Frontal cortex (tissue), 4 donors: ENCODE measurements at regions not wholly inside any gene's neighbourhood (a gene's known extent, or its start where the extent isn't known, plus 50 kb on each side); places are given as distances from the start of the nearest gene placed in this dataset. TPM values are rescaled to one million over a fixed set of nuclear protein-coding genes. Genes with fewer than 3 reads are reported as not detected.

ENCODE experiments used
- DNase-seq, 2 donors: peaks; one replicate each; pipeline ENCODE4 v3.0.0; 2012; ENCODE audit warnings: low spot score in 2 of 2
- FAIRE-seq: peaks from 2 replicates; lab custom pipeline; 2012; peaks lifted over from hg19 to GRCh38; lab: Jason Lieb, UNC
- small RNA-seq: library from RNA; depleted of rRNA; stranded (forward); fragments of <200 nt; gene quantifications from one replicate; pipeline ENCODE3, GENCODE V24; 2014
- donor health status: control.
- donor health status: control.
- donor health status: control.

DNA sequence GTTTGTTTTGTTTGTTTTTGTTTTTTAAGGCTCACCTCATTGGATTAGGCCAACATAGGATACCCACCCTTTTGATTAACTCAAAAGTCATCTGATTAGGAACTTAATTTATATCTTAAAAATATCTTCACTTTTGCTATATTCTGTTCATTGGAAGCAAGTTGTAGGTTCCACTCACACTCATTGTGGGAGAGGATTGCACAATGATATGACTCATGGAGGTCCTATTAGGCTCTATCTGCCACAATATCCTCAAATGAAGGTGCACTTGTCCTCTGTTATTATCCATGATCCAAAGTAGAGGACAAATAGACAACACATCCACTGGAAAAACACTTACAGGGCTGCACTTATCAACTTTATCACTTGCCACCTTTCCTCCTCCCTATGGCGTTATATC lies 60.5 kb upstream of the ADAMTS3 start:
- DNase-seq (no peak), FAIRE-seq (no peak)

DNA sequence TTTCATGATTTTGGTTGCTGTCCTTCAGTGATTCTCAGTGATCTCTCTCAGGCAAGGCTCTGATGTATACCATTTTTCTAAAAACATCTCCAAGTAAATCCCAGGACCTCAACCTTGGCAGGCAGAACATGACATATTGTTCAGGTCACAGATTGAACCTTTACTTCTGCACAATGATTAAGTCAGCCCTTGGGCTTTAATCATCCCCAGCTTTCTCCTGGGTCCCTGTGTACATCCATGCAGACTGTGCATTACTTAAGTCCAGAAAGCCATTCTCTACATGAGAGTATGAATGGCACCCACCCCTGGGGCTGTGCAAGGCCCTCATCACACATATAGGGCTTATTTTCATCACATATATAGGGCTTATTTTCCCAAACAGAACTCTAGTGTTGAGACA lies 58.7 kb upstream of the ADAMTS3 start:
- FAIRE-seq (no peak), DNase-seq (no peak)

Small RNAs in the stretch of these regions (small RNA-seq; reads per million reads assigned to genes)
- not detected for gene RNU4ATAC9P
